Left lobe of liver (tissue), 2 donors: ENCODE measurements at regions not wholly inside any gene's neighbourhood (a gene's known extent, or its start where the extent isn't known, plus 50 kb on each side); places are given as distances from the start of the nearest gene placed in this dataset.
"Not testable (repeated sequence)": the region's sequence is repeated elsewhere in the genome, so short reads cannot be mapped to it uniquely, and the experiment has no call there.

ENCODE experiments used
- ATAC-seq: fragments of 200-7000 bp; cut with Tn5 transposase; one replicate; pipeline ENCODE4 v1.9.1; 2020; ENCODE audit warnings: mild to moderate bottlenecking, moderate library complexity
- DNase-seq: peaks from one replicate; pipeline ENCODE4 v3.0.0-alpha.2; 2020; ENCODE audit warnings: low spot score
- donor health status: DM: no; HTN: no; CAD: no; lungs with moderate emphysema.
- donor health status: DM: no; HTN: yes; CAD: no.

- DNase-seq (no peak), ATAC-seq (no peak)
Observed at GRCh38 chr7:93663561-93664299, 89.2 kb upstream of the CALCR start.

- not testable (repeated sequence) for ATAC-seq, DNase-seq
Observed at GRCh38 chr7:93658163-93658562, 83.6 kb upstream of the CALCR start.

- ATAC-seq (no peak), DNase-seq (no peak)
Observed at GRCh38 chr7:93651603-93652159, 77.2 kb upstream of the CALCR start.

GRCh38 chr7:93646538-93646937 lies 72.0 kb upstream of the CALCR start:
- ATAC-seq (no peak), DNase-seq (no peak)

- no peak for ATAC-seq
- DNase-seq: no peak
Observed at GRCh38 chr7:93636276-93636675, 61.8 kb upstream of the CALCR start.

GRCh38 chr7:93632371-93632770 lies 57.8 kb upstream of the CALCR start:
- no peak for DNase-seq
- ATAC-seq: no peak

- ATAC-seq (no peak), DNase-seq (no peak)
Observed at GRCh38 chr7:93629291-93629801, 54.8 kb upstream of the CALCR start.

GRCh38 chr7:93626869-93627268 lies 52.3 kb upstream of the CALCR start:
- DNase-seq: no peak
- no peak for ATAC-seq
